ENCODE measurements at regions not wholly inside any gene's neighbourhood (a gene's known extent, or its start where the extent isn't known, plus 50 kb on each side); places are given as distances from the start of the nearest gene placed in this dataset.
A peak's percentile ranks its signal among the peaks of the same experiment; 100 is the strongest.

GRCh38 chr18:10289251-10289650 lies 165.2 kb upstream of the APCDD1 start:
- Histone ChIP-seq H3K4me1 (peaks cover 0 to 8% (median 3%) of the 10 kb centered on the region in 4 donors), H3K27me3 (no peaks in the 10 kb centered on the region), H3K36me3 (no peaks in the 10 kb centered on the region), H3K9me3 (no peaks in the 10 kb centered on the region), H3K27ac (no peak overlapping the region), H3K4me3 (no peak overlapping the region)
- DNase-seq (no peak), ATAC-seq (ENCODE audit: low FRiP score in 2 of 2) (no peak)
- TF ChIP-seq POLR2A (IDR thresholded peaks at IDR 0.05) (no peak), POLR2AphosphoS5 (IDR thresholded peaks at IDR 0.05) (no peak), CTCF (IDR thresholded peaks at IDR 0.05) (no peak), EP300 (IDR thresholded peaks at IDR 0.05) (no peak)
- WGBS, 2 donors: 80 to 85% methylated on average over 4 of the region's 4 CpGs

GRCh38 chr18:10289951-10290637 lies 164.3 kb upstream of the APCDD1 start:
- Histone ChIP-seq H3K4me3 (no peak overlapping the region), H3K36me3 (no peaks in the 10 kb centered on the region), H3K4me1 (peaks cover 0 to 3% (median 3%) of the 10 kb centered on the region in 4 donors), H3K27ac (peak overlapping the region; percentile 9 to 73 (median 40)), H3K9me3 (no peaks in the 10 kb centered on the region), H3K27me3 (no peaks in the 10 kb centered on the region)
- 47 to 60% methylated on average over 4 to 7 of the region's 7 CpGs for WGBS, 2 donors
- no peak for ATAC-seq (ENCODE audit: low FRiP score in 2 of 2)
- TF ChIP-seq POLR2A (IDR thresholded peaks at IDR 0.05): no peak
- no peak for TF ChIP-seq POLR2AphosphoS5 (IDR thresholded peaks at IDR 0.05)
- no peak for TF ChIP-seq CTCF (IDR thresholded peaks at IDR 0.05)
- no peak for TF ChIP-seq EP300 (IDR thresholded peaks at IDR 0.05)
- no peak for DNase-seq

- Histone ChIP-seq H3K27me3 (no peaks in the 10 kb centered on the region), H3K9me3 (no peaks in the 10 kb centered on the region), H3K4me3 (no peak overlapping the region), H3K27ac (peak overlapping the region; percentile 9 to 73 (median 29)), H3K36me3 (no peaks in the 10 kb centered on the region), H3K4me1 (peaks cover 0 to 3% (median 3%) of the 10 kb centered on the region in 4 donors)
- ATAC-seq (ENCODE audit: low FRiP score in 2 of 2) (no peak), DNase-seq (peak; percentile 37 to 45)
- 81 to 85% methylated on average over 9 to 11 of the region's 11 CpGs for WGBS, 2 donors
- TF ChIP-seq CTCF (IDR thresholded peaks at IDR 0.05) (no peak), EP300 (IDR thresholded peaks at IDR 0.05) (no peak), POLR2A (IDR thresholded peaks at IDR 0.05) (no peak), POLR2AphosphoS5 (IDR thresholded peaks at IDR 0.05) (no peak)
These were observed 163.7 kb upstream of the APCDD1 start for GRCh38 chr18:10290638-10291235.

DNA sequence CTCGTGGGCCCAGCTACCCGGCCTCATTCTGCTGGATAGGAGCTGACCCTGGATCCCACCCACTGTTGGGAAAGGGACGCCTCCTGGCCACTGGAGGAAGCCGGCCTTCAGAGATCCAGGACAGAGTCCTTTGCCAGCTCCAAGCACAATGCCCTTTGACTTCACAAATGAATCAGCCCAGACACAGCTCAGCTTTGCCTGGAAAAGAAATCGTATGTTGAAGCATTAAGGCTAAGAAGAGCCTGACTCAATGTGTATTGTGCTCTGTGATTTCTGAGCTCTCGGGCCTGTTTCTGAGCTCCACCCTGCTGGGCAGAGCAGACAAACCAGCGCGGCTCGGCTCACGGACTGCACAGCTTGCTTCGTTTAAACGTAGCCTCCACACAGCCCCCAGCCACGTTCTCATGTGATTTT lies 162.9 kb upstream of the APCDD1 start:
- peak overlapping the region in 2 of 4 donors; percentile 39 to 40 for H3K27ac ChIP-seq
- peak in 1 of 2 donors; percentile 39 for DNase-seq
- H3K4me3 ChIP-seq: no peak overlapping the region
- H3K27me3 ChIP-seq: no peaks in the 10 kb centered on the region
- no peaks in the 10 kb centered on the region for H3K9me3 ChIP-seq
- WGBS, 2 donors: 80 to 89% methylated on average over 10 to 13 of the region's 13 CpGs
- TF ChIP-seq CTCF (IDR thresholded peaks at IDR 0.05) (no peak), EP300 (IDR thresholded peaks at IDR 0.05) (no peak), POLR2AphosphoS5 (IDR thresholded peaks at IDR 0.05) (no peak), POLR2A (IDR thresholded peaks at IDR 0.05) (no peak)
- no peaks in the 10 kb centered on the region for H3K36me3 ChIP-seq
- H3K4me1 ChIP-seq: peaks cover 0 to 3% (median 3%) of the 10 kb centered on the region in 4 donors
- ATAC-seq (ENCODE audit: low FRiP score in 2 of 2): peak in 1 of 2 donors; percentile 27
